ENCODE measurements at regions not wholly inside any gene's neighbourhood (a gene's known extent, or its start where the extent isn't known, plus 50 kb on each side); places are given as distances from the start of the nearest gene placed in this dataset.

GRCh38 chr7:125661677-125662076 is 732.1 kb upstream of the POT1 start:
- no peak for DNase-seq (ENCODE audit: low spot score)

DNA sequence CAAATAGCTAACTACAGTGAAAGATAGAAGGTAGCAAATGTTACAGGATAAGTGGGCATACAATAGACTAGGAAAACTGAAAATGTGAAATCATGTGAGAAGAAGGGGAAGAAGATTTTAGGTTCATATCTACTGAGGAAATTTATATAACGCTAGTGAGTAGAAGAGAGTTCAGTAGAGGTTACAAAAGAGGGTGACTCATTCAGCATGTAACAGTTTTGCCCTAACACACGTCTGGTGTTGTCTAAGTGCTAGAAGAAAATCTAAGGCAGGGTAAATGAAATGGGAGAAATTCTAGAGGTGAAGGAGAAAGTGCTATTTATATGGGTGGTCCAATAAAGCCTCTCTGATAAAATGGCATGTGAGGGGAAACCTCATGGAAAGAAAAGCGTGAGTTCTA is 731.4 kb upstream of the POT1 start:
- DNase-seq (ENCODE audit: low spot score) = no peak

DNA sequence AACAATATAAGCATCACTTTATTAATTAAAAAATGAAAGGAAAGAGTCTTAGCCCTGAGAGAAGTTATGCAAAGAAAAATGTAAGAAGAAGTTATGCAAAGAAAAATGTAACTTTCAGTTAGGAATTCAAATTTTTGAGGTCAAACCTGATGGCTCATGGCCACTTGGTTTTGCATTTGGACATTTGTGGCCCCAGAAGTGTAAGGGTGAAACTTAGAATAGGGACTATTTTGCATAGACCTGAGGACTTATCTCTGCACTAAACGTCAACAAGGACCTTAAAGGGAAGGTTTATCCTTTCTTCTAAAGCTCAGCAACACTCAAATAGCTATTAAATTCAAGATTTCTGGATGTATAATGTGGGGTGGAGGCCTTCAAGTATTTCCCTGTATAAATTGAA is 724.5 kb upstream of the POT1 start:
- DNase-seq (ENCODE audit: low spot score) = no peak

- DNase-seq (ENCODE audit: low spot score) = no peak
Measured at GRCh38 chr7:125651823-125652528, 722.4 kb upstream of the POT1 start.

- DNase-seq (ENCODE audit: low spot score) = no peak
Measured at GRCh38 chr7:125648543-125648942, 718.9 kb upstream of the POT1 start.

- DNase-seq (ENCODE audit: low spot score) = no peak
Measured at GRCh38 chr7:125645770-125646169, 716.1 kb upstream of the POT1 start.

GRCh38 chr7:125644109-125644508 is 714.5 kb upstream of the POT1 start:
- DNase-seq (ENCODE audit: low spot score) = no peak

GRCh38 chr7:125643302-125643701 is 713.7 kb upstream of the POT1 start:
- no peak for DNase-seq (ENCODE audit: low spot score)

DNA sequence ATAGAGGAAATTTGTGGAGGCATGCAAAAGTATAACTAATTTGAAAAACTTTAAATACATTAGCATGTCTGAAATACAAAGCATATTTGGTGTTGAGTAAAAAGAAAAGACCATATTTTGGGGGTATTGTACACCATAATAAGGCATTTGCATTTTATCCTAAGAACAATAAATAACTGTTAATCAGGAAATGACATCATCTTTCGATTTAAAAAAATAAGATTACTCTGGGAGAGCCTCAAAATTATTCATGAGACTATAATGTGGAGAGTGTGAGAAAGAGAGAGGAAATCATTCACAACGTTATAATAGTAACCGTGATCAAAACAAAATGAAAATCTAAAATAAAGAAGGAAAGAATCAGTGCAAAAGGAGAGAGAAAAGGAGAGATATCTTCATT is 712.3 kb upstream of the POT1 start:
- DNase-seq (ENCODE audit: low spot score) = no peak

DNA sequence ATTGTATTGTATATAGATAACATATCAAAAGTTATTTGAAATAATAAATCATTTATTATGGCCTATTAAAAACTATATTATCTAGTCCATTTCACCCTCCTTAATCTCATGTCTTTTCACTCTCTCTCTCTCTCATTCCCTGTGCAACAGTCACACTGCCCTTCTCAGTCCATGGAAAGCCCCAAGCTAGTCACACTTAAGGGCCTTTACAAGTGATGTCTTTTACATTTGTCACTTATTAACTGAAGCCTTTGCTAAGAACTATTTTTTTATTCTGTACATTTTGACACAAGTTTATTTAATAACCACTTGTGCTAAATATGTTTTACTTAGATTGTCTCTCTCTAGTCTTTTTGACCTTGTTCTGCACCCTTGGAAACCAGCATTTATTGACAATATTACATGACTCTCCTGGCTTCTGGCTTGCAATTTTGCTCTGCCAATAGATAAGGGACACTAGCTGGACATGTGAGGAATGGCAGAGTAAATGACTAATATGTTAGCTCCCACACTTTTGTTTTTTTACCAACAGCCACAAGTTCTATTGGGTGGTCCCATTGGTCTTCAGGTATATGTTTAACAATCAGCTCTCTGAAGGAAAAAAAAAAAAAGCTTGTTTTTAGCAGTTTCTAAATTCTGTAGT is 706.8 kb upstream of the POT1 start:
- DNase-seq (ENCODE audit: low spot score) = no peak

- no peak for DNase-seq (ENCODE audit: low spot score)
Measured at GRCh38 chr7:125618516-125618915, 688.9 kb upstream of the POT1 start.

GRCh38 chr7:125611582-125611981 is 682.0 kb upstream of the POT1 start:
- no peak for DNase-seq (ENCODE audit: low spot score)

DNA sequence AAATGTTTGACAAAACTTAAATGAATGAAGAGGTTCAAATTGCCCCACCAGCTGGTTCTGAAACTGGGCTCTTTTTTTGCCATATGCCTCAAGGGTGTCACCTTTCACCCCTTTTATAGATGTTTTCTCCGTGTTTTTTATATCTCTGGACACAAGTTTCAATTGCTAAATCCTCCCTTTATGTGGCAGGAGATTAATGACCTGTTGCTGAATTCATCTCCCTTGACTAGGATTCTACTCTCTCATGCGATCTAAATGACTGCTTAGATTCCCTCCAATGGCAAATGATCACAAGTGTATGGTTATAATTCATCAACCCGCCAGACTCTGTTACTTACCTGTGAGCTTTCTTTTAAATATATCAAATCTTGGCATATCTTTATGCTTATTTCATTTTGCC is 677.0 kb upstream of the POT1 start:
- no peak for DNase-seq (ENCODE audit: low spot score)

GRCh38 chr7:125605241-125605640 is 675.6 kb upstream of the POT1 start:
- DNase-seq (ENCODE audit: low spot score) = no peak

DNA sequence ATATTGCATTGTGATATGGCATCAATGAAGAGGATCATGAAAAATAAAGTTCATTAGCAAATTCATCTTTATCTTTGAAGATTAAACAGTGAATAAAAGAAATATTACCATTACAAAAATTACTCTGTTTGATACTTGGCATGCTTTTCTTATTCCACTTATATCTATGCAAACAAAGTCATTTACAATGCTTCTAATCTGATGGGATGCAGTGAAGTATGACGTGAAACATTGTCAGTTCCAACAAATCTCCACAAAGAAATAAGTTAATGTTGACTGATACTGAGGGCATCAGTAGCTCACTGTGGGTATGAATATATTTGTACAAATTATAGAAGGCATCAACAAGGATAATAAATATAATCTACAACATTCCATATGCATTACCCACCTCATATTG is 672.8 kb upstream of the POT1 start:
- no peak for DNase-seq (ENCODE audit: low spot score)

DNA sequence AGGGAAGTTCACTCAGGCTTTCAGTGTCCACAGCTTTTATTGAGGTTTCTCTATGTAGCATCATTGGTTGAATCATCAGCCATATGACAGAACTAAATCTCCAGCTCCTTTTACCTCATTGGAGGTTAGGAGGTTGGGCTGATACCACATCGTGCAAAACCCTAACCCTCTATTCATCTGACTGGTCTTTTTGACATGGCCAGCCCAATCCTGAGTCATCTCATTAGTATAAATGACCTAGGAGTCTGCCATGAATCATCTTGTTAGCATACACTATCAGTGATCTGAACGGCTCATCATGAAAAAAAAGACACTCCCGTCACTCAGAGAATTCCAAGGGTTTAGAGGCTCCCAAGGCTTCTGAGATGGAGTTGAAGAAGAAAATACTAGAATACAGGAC is 669.8 kb upstream of the POT1 start:
- DNase-seq (ENCODE audit: low spot score) = no peak

DNA sequence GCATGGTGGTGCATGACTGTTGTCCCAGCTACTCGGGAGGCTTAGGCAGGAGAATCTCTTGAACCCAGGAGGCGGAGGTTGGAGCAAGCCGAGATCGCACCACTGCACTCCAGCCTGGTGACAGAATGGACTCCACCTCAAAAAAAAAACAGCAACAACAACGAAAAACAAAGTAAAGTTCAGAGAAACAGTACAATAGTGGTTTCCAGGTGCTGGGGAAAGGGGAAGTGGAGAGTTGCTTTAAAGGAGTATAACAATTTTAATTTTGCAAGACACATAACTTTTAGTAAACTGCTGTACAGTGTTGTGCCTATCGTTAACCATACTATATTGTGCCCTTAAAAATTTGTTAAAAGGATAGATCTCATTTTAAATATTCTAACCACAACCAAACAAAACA is 662.7 kb upstream of the POT1 start:
- DNase-seq (ENCODE audit: low spot score) = no peak

GRCh38 chr7:125573126-125573525 is 643.5 kb upstream of the POT1 start:
- DNase-seq (ENCODE audit: low spot score) = no peak

GRCh38 chr7:125572414-125572813 is 642.8 kb upstream of the POT1 start:
- DNase-seq (ENCODE audit: low spot score) = no peak

DNA sequence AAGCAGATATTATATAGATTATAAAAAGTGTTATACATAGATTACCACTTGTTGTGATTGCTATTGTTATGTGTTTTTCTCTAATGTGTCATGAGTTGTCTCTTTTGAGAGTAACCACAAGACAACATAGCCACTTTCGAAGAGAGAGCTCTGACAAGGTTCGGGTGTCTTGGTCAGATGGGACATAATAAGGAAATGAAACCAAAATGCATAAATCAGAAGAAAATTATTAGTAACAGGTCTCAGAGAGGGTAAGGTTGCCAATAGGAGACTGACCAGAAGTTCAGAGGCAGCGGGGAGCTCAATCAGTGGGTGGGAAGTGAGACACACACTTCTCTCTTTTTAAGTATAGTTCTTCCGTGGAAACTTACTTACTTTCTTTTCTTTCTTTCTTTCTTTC is 639.2 kb upstream of the POT1 start:
- DNase-seq (ENCODE audit: low spot score) = no peak

GRCh38 chr7:125567686-125568085 is 638.1 kb upstream of the POT1 start:
- DNase-seq (ENCODE audit: low spot score) = no peak

GRCh38 chr7:125563964-125564529 is 634.4 kb upstream of the POT1 start:
- no peak for DNase-seq (ENCODE audit: low spot score)

- no peak for DNase-seq (ENCODE audit: low spot score)
Measured at GRCh38 chr7:125563557-125563956, 633.9 kb upstream of the POT1 start.

GRCh38 chr7:125561006-125561405 is 631.4 kb upstream of the POT1 start:
- DNase-seq (ENCODE audit: low spot score) = no peak
